ENCODE measurements at regions not wholly inside any gene's neighbourhood (a gene's known extent, or its start where the extent isn't known, plus 50 kb on each side); places are given as distances from the start of the nearest gene placed in this dataset.

GRCh38 chr6:21284166-21284565 is 309.4 kb upstream of the SOX4 start:
- TF ChIP-seq GATA2 (IDR thresholded peaks at IDR 0.05; ENCODE audit: low read depth, low read length) (no peak), GATA3 (IDR thresholded peaks at IDR 0.05; ENCODE audit: low read depth, low read length) (no peak)

- TF ChIP-seq GATA2 (IDR thresholded peaks at IDR 0.05; ENCODE audit: low read depth, low read length) (no peak), GATA3 (IDR thresholded peaks at IDR 0.05; ENCODE audit: low read depth, low read length) (no peak)
Observed at GRCh38 chr6:21284706-21285105, 308.8 kb upstream of the SOX4 start.

- TF ChIP-seq GATA2 (IDR thresholded peaks at IDR 0.05; ENCODE audit: low read depth, low read length) (no peak), GATA3 (IDR thresholded peaks at IDR 0.05; ENCODE audit: low read depth, low read length) (no peak)
Observed at GRCh38 chr6:21294144-21294543, 299.4 kb upstream of the SOX4 start.

- TF ChIP-seq GATA2 (IDR thresholded peaks at IDR 0.05; ENCODE audit: low read depth, low read length), result no peak
- TF ChIP-seq GATA3 (IDR thresholded peaks at IDR 0.05; ENCODE audit: low read depth, low read length), result no peak
Observed at GRCh38 chr6:21295506-21296240, 297.9 kb upstream of the SOX4 start.

- TF ChIP-seq GATA2 (IDR thresholded peaks at IDR 0.05; ENCODE audit: low read depth, low read length), result no peak
- no peak for TF ChIP-seq GATA3 (IDR thresholded peaks at IDR 0.05; ENCODE audit: low read depth, low read length)
Observed at GRCh38 chr6:21297665-21298064, 295.9 kb upstream of the SOX4 start.

- TF ChIP-seq GATA2 (IDR thresholded peaks at IDR 0.05; ENCODE audit: low read depth, low read length) (no peak), GATA3 (IDR thresholded peaks at IDR 0.05; ENCODE audit: low read depth, low read length) (no peak)
Observed at GRCh38 chr6:21299216-21299615, 294.3 kb upstream of the SOX4 start.

- TF ChIP-seq GATA2 (IDR thresholded peaks at IDR 0.05; ENCODE audit: low read depth, low read length) (no peak), GATA3 (IDR thresholded peaks at IDR 0.05; ENCODE audit: low read depth, low read length) (no peak)
Observed at GRCh38 chr6:21300439-21300838, 293.1 kb upstream of the SOX4 start.

- TF ChIP-seq GATA3 (IDR thresholded peaks at IDR 0.05; ENCODE audit: low read depth, low read length) (no peak), GATA2 (IDR thresholded peaks at IDR 0.05; ENCODE audit: low read depth, low read length) (no peak)
Observed at GRCh38 chr6:21305893-21306332, 287.6 kb upstream of the SOX4 start.

- TF ChIP-seq GATA2 (IDR thresholded peaks at IDR 0.05; ENCODE audit: low read depth, low read length), result no peak
- no peak for TF ChIP-seq GATA3 (IDR thresholded peaks at IDR 0.05; ENCODE audit: low read depth, low read length)
Observed at GRCh38 chr6:21306546-21306945, 287.0 kb upstream of the SOX4 start.

GRCh38 chr6:21309807-21310221 is 283.7 kb upstream of the SOX4 start:
- TF ChIP-seq GATA2 (IDR thresholded peaks at IDR 0.05; ENCODE audit: low read depth, low read length), result no peak
- TF ChIP-seq GATA3 (IDR thresholded peaks at IDR 0.05; ENCODE audit: low read depth, low read length), result no peak

- no peak for TF ChIP-seq GATA3 (IDR thresholded peaks at IDR 0.05; ENCODE audit: low read depth, low read length)
- no peak for TF ChIP-seq GATA2 (IDR thresholded peaks at IDR 0.05; ENCODE audit: low read depth, low read length)
Observed at GRCh38 chr6:21310568-21311140, 282.9 kb upstream of the SOX4 start.

- TF ChIP-seq GATA3 (IDR thresholded peaks at IDR 0.05; ENCODE audit: low read depth, low read length) (no peak), GATA2 (IDR thresholded peaks at IDR 0.05; ENCODE audit: low read depth, low read length) (no peak)
Observed at GRCh38 chr6:21312118-21312517, 281.4 kb upstream of the SOX4 start.

GRCh38 chr6:21317642-21318041 is 275.9 kb upstream of the SOX4 start:
- no peak for TF ChIP-seq GATA2 (IDR thresholded peaks at IDR 0.05; ENCODE audit: low read depth, low read length)
- no peak for TF ChIP-seq GATA3 (IDR thresholded peaks at IDR 0.05; ENCODE audit: low read depth, low read length)

- TF ChIP-seq GATA2 (IDR thresholded peaks at IDR 0.05; ENCODE audit: low read depth, low read length) (no peak), GATA3 (IDR thresholded peaks at IDR 0.05; ENCODE audit: low read depth, low read length) (no peak)
Observed at GRCh38 chr6:21321076-21321475, 272.5 kb upstream of the SOX4 start.

GRCh38 chr6:21321531-21321930 is 272.0 kb upstream of the SOX4 start:
- TF ChIP-seq GATA3 (IDR thresholded peaks at IDR 0.05; ENCODE audit: low read depth, low read length), result no peak
- TF ChIP-seq GATA2 (IDR thresholded peaks at IDR 0.05; ENCODE audit: low read depth, low read length), result no peak

All from SH-SY5Y (cell line).